ENCODE measurements at regions not wholly inside any gene's neighbourhood (a gene's known extent, or its start where the extent isn't known, plus 50 kb on each side); places are given as distances from the start of the nearest gene placed in this dataset.
"Not testable (repeated sequence)": the region's sequence is repeated elsewhere in the genome, so short reads cannot be mapped to it uniquely, and the experiment has no call there.

GRCh38 chr9:2243666-2244555, 228.8 kb downstream of the SMARCA2 start:
- DNase-seq (ENCODE audit: low read depth): no peak

GRCh38 chr9:2247340-2247739, 232.2 kb downstream of the SMARCA2 start:
- DNase-seq (ENCODE audit: low read depth): no peak

GRCh38 chr9:2248768-2249265, 233.7 kb downstream of the SMARCA2 start:
- no peak for DNase-seq (ENCODE audit: low read depth)

GRCh38 chr9:2253636-2254580, 238.8 kb downstream of the SMARCA2 start:
- DNase-seq (ENCODE audit: low read depth): no peak

- DNase-seq (ENCODE audit: low read depth): no peak
These were observed 240.0 kb downstream of the SMARCA2 start for GRCh38 chr9:2255128-2255527.

- no peak for DNase-seq (ENCODE audit: low read depth)
These were observed 242.2 kb downstream of the SMARCA2 start for GRCh38 chr9:2257248-2257929.

- no peak for DNase-seq (ENCODE audit: low read depth)
These were observed 245.5 kb downstream of the SMARCA2 start for GRCh38 chr9:2260417-2261306.

GRCh38 chr9:2261421-2262103, 246.4 kb downstream of the SMARCA2 start:
- DNase-seq (ENCODE audit: low read depth): no peak

- no peak for DNase-seq (ENCODE audit: low read depth)
These were observed 247.4 kb downstream of the SMARCA2 start for GRCh38 chr9:2262386-2263071.

GRCh38 chr9:2263111-2263510, 248.0 kb downstream of the SMARCA2 start:
- DNase-seq (ENCODE audit: low read depth): no peak

DNA sequence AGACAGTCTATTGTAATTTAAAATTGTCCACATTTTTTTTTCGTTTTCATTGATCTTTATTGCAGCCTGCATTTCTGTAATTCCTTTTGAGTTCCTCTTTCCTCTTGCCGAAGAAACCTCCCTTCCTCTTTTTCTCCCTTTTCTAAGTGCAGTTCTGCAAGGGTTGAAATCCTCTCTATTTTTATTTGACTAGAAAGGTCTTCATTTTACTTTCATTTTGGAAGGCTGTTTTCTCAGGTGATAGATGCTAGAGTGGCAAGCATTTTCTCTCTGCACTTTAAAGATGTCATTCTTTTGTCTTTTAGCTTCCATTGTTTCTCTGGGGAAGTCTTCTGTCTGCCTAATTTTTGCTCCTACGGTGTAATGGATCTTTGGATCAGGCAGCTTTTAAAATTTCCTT, 248.5 kb downstream of the SMARCA2 start:
- no peak for DNase-seq (ENCODE audit: low read depth)

DNA sequence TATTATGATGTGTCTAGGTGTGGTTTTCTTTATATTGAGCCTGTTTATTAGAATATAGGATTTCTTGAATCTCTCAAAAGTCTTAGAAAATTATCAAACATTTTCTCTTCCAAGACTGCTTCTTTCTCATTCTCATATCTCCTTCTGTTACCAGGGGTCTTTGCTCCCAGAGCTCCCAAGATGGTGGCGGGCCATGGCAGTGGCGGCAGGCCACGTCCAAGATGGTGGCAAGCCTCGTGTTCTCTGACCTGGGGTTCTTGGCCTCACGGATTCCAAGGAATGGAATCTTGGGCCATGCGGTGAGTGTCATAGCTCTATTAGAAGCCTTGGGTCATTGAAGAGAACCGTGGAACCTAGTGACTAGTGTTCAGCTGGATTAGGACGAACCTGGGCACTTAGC, 248.9 kb downstream of the SMARCA2 start:
- DNase-seq (ENCODE audit: low read depth): no peak

- no peak for DNase-seq (ENCODE audit: low read depth)
These were observed 252.1 kb downstream of the SMARCA2 start for GRCh38 chr9:2267181-2267745.

DNA sequence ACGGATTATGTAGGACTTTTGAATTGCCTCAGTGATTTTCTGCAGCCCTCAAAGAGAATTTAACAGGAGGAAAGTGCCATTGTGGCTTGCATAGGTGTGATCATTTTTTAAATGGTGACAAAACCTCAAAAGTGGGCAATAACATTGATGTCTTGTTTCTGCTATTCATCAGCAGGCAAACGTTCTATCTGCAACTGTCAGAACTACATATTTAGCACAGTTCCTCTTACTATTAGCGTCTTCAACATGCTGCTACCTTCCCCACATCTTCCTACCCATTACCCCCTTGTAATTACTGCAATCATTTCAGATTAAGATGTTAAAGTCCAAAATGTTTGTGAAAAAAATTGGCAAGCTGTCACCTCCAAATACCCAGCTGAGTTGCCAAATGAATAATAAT, 254.6 kb downstream of the SMARCA2 start:
- no peak for DNase-seq (ENCODE audit: low read depth)

DNA sequence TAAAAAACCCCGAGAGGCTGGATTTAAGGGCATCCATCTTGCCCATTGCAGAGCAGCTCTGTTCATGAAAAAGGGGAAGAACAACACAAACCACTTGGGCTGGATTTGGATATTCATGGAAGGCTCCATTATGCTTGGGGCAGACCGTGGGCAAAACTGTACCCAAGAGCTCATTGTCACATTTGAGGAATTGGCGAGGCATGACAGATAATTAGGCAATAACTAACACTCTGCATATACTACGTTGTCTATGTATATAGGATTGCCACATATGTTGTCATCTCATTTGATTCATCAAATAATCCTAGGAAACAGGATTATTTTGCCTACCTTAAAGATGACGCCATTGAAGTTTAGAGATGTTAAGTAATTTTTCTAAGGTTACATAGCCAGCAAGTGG, 255.4 kb downstream of the SMARCA2 start:
- DNase-seq (ENCODE audit: low read depth): no peak

- DNase-seq (ENCODE audit: low read depth): no peak
These were observed 256.3 kb downstream of the SMARCA2 start for GRCh38 chr9:2271426-2271825.

- no peak for DNase-seq (ENCODE audit: low read depth)
These were observed 259.6 kb downstream of the SMARCA2 start for GRCh38 chr9:2274762-2275161.

- DNase-seq (ENCODE audit: low read depth): no peak
These were observed 261.1 kb downstream of the SMARCA2 start for GRCh38 chr9:2276296-2276695.

- not testable (repeated sequence) for DNase-seq (ENCODE audit: low read depth)
These were observed 262.0 kb downstream of the SMARCA2 start for GRCh38 chr9:2277133-2277532.
